ENCODE measurements at regions not wholly inside any gene's neighbourhood (a gene's known extent, or its start where the extent isn't known, plus 50 kb on each side); places are given as distances from the start of the nearest gene placed in this dataset.

DNA sequence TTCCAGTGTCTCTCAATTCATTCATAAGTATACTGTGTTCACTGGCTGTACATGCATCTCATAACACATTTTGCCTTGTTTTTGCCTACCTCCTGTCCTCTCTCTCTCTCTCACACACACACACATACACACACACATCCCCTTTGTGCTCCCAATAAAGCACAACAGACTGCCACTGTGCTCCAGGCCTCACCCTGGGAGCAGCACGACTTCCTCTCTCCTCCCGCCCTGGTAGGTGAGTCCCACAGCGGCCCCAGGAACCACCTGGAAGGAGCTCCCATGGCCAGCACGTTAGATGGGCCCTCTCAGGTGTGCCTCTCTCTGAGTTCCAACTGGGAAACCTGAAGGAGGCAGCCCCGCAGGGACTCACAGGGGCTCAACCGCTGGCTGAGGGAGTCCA lies 65.4 kb downstream of the MARCHF4 start:
- TF ChIP-seq, protein P1, sequence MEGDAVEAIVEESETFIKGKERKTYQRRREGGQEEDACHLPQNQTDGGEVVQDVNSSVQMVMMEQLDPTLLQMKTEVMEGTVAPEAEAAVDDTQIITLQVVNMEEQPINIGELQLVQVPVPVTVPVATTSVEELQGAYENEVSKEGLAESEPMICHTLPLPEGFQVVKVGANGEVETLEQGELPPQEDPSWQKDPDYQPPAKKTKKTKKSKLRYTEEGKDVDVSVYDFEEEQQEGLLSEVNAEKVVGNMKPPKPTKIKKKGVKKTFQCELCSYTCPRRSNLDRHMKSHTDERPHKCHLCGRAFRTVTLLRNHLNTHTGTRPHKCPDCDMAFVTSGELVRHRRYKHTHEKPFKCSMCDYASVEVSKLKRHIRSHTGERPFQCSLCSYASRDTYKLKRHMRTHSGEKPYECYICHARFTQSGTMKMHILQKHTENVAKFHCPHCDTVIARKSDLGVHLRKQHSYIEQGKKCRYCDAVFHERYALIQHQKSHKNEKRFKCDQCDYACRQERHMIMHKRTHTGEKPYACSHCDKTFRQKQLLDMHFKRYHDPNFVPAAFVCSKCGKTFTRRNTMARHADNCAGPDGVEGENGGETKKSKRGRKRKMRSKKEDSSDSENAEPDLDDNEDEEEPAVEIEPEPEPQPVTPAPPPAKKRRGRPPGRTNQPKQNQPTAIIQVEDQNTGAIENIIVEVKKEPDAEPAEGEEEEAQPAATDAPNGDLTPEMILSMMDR (IDR thresholded peaks at IDR 0.05; ENCODE audit: insufficient read depth, low read length), result no peak
- TF ChIP-seq, protein P2, sequence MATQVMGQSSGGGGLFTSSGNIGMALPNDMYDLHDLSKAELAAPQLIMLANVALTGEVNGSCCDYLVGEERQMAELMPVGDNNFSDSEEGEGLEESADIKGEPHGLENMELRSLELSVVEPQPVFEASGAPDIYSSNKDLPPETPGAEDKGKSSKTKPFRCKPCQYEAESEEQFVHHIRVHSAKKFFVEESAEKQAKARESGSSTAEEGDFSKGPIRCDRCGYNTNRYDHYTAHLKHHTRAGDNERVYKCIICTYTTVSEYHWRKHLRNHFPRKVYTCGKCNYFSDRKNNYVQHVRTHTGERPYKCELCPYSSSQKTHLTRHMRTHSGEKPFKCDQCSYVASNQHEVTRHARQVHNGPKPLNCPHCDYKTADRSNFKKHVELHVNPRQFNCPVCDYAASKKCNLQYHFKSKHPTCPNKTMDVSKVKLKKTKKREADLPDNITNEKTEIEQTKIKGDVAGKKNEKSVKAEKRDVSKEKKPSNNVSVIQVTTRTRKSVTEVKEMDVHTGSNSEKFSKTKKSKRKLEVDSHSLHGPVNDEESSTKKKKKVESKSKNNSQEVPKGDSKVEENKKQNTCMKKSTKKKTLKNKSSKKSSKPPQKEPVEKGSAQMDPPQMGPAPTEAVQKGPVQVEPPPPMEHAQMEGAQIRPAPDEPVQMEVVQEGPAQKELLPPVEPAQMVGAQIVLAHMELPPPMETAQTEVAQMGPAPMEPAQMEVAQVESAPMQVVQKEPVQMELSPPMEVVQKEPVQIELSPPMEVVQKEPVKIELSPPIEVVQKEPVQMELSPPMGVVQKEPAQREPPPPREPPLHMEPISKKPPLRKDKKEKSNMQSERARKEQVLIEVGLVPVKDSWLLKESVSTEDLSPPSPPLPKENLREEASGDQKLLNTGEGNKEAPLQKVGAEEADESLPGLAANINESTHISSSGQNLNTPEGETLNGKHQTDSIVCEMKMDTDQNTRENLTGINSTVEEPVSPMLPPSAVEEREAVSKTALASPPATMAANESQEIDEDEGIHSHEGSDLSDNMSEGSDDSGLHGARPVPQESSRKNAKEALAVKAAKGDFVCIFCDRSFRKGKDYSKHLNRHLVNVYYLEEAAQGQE (IDR thresholded peaks at IDR 0.05; ENCODE audit: insufficient replicate concordance, low read depth), result no peak
- TF ChIP-seq POLR2AphosphoS5 (IDR thresholded peaks at IDR 0.05; ENCODE audit: low read depth), result no peak

All from HL-60 (cell line).